Caki2 (cell line): ENCODE measurements at regions not wholly inside any gene's neighbourhood (a gene's known extent, or its start where the extent isn't known, plus 50 kb on each side); places are given as distances from the start of the nearest gene placed in this dataset.
A peak's percentile ranks its signal among the peaks of the same experiment; 100 is the strongest.

Experiments used
- DNase-seq: peaks from one replicate; pipeline ENCODE4 v3.0.0-alpha.2; 2015; ENCODE audit warnings: low read depth
- in situ Hi-C: cut with HindIII; loops from 2 replicates; pipeline ENCODE4 v1.10.0; 2016; ENCODE audit warnings: low sequenced_read_pairs, low pct_unique_long_range_greater_than_20kb, mixed read lengths

GRCh38 chr6:164898412-164898811, 411.0 kb downstream of the C6orf118 start:
- no peak for DNase-seq
- in situ Hi-C loops: no loop called here

- DNase-seq: no peak
- in situ Hi-C loops: no loop called here
Measured at GRCh38 chr6:164897523-164898235, 411.7 kb downstream of the C6orf118 start.

- no peak for DNase-seq
- in situ Hi-C loops: no loop called here
Measured at GRCh38 chr6:164889980-164890379, 419.4 kb downstream of the C6orf118 start.

GRCh38 chr6:164887660-164888059, 421.7 kb downstream of the C6orf118 start:
- in situ Hi-C loops: no loop called here

GRCh38 chr6:164882236-164882635, 427.2 kb downstream of the C6orf118 start:
- DNase-seq: no peak
- in situ Hi-C loops: no loop called here

More at GRCh38 chr6:164887660-164888059, 421.7 kb downstream of the C6orf118 start:
- DNase-seq: no peak

GRCh38 chr6:164871783-164872182, 437.6 kb downstream of the C6orf118 start:
- in situ Hi-C loops: no loop called here
- no peak for DNase-seq

GRCh38 chr6:164870164-164870563, 439.2 kb downstream of the C6orf118 start:
- no peak for DNase-seq
- in situ Hi-C loops: no loop called here

GRCh38 chr6:164861967-164862366, 447.4 kb downstream of the C6orf118 start:
- DNase-seq: no peak
- in situ Hi-C loops: no loop called here

- in situ Hi-C loops: no loop called here
- DNase-seq: no peak
Measured at GRCh38 chr6:164859816-164860215, 449.6 kb downstream of the C6orf118 start.

- DNase-seq: no peak
- in situ Hi-C loops: no loop called here
Measured at GRCh38 chr6:164856138-164856537, 453.3 kb downstream of the C6orf118 start.

GRCh38 chr6:164855281-164855680, 454.1 kb downstream of the C6orf118 start:
- in situ Hi-C loops: no loop called here
- DNase-seq: no peak

- no peak for DNase-seq
- in situ Hi-C loops: no loop called here
Measured at GRCh38 chr6:164854526-164854925, 454.9 kb downstream of the C6orf118 start.

- in situ Hi-C loops: no loop called here
- no peak for DNase-seq
Measured at GRCh38 chr6:164845773-164846172, 463.6 kb downstream of the C6orf118 start.

- DNase-seq: no peak
- in situ Hi-C loops: no loop called here
Measured at GRCh38 chr6:164842085-164842484, 467.3 kb downstream of the C6orf118 start.

GRCh38 chr6:164838068-164838615, 471.3 kb downstream of the C6orf118 start:
- in situ Hi-C loops: no loop called here
- no peak for DNase-seq

- in situ Hi-C loops: no loop called here
- peak; percentile 15 for DNase-seq
Measured at GRCh38 chr6:164836486-164836885, 472.9 kb downstream of the C6orf118 start.

- in situ Hi-C loops: no loop called here
- DNase-seq: no peak
Measured at GRCh38 chr6:164832410-164832809, 477.0 kb downstream of the C6orf118 start.

- DNase-seq: peak; percentile 14
- in situ Hi-C loops: no loop called here
Measured at GRCh38 chr6:164827537-164827936, 481.9 kb downstream of the C6orf118 start.

GRCh38 chr6:164826831-164827468, 482.5 kb downstream of the C6orf118 start:
- in situ Hi-C loops: no loop called here
- peak; percentile 35 for DNase-seq

GRCh38 chr6:164825386-164825785, 484.0 kb downstream of the C6orf118 start:
- DNase-seq: peak; percentile 22
- in situ Hi-C loops: no loop called here
